ENCODE measurements at regions not wholly inside any gene's neighbourhood (a gene's known extent, or its start where the extent isn't known, plus 50 kb on each side); places are given as distances from the start of the nearest gene placed in this dataset.

DNA sequence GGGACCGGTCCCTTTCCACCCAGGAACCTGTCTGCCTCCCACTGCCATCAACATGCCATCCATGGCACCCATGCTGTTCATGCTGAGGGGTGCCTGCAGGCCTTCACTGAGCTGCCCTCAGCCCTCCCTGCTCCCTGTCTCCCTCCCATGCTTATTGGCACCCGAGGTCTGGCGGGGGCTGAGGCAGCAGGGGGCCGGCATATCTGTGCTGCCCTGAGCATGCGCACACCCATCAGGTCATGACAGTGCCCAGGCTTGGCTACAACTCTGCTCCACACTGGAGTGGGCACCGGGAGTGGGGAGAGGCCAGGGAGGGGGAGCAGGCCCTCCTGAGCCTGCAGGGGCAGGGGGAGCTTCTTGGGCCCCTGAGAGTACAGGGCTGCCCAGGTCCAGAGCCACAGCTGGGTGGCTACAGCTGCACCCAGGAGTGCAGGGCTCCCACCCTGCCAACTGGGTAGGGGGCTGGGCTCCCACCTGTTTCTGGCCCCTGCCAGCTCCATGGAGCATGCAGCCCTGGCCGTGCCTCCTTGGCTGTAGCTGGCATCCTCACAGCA is 395.8 kb upstream of the DMD start:
- DNase-seq (ENCODE audit: low spot score): no peak

DNA sequence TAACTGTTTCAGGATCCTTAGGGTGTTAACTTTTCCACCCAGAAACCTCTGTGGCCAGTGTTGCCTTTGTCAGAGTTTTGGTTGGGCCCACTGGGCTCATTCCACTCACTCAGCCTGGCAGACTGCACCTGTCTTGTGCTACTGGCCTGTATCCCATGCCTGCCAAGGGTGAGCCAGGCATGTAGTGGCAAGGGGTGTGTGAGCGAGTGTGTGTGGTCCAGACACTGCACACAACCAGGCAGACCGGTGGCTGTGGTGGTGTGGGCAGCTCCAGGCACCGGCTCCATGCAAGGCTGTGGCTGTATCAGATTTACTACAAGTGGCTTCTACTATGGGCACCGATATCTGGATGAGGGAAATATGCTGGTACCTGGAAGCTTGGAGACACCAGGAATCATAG is 394.6 kb upstream of the DMD start:
- no peak for DNase-seq (ENCODE audit: low spot score)

DNA sequence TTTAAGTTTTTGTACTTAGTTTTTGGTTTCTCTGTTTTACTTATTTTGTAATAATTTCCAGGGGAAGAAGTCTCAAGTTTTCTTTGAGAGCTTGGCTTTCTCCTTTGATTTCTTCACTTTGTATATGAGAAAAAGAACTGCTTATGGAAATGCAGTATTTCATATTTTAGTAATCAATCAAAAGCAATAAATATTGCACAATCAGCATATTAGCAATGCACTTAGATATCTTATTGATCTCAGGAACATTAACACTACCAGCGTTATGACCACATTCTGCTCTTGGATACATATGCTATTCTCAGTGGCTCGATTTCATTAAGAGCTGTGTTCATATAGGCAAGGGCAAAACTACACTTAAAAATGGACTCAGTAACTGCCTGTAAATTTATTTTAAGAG is 381.0 kb upstream of the DMD start:
- DNase-seq (ENCODE audit: low spot score): no peak

DNA sequence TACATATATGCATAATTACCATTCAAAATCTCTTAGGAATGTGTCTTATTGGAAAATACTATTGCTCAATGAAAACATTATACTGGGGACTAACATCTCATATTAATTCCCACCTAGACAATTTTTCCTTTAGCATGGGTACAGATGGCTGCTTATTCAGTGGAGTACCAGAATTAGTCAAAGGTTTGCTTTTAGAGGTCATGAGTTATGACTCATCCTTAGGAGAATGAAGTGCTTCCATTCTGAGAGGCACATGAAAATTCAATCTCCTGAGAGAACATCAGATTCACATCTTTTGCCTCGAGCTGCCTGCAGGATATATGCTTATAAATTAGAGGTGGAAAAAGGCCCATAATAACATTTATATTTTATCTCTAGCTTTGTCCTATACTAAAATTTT is 378.0 kb upstream of the DMD start:
- DNase-seq (ENCODE audit: low spot score): peak; percentile 3

DNA sequence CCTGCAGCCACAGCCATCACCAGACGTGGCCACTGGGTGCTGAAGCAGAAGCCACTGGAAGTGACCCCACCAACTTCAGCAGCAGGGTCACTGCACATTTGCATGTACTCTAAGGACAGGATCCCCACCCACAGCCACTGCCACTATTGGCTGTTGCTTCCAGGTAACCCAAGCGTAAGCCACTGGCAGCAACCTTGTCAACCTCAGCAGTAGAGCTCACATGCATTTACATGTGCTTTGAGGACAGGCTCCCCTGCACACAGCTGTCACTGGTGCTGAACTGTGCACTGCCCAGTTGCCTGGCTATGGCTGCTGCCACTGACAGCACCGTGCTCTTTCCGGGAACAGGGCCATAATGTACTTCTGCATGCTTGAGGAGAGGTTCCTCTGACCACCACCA is 332.4 kb upstream of the DMD start:
- DNase-seq (ENCODE audit: low spot score): no peak

Measured in H4 (cell line).